Keratinocyte (primary cell): ENCODE measurements at regions not wholly inside any gene's neighbourhood (a gene's known extent, or its start where the extent isn't known, plus 50 kb on each side); places are given as distances from the start of the nearest gene placed in this dataset.
"Not testable (repeated sequence)": the region's sequence is repeated elsewhere in the genome, so short reads cannot be mapped to it uniquely, and the experiment has no call there.

Source experiments
- DNase-seq: peaks from one replicate; pipeline ENCODE4 v3.0.0-alpha.2; 2011; ENCODE audit warnings: low read depth, missing footprints, low spot score
- FAIRE-seq: peaks from 2 replicates; lab custom pipeline; 2011; peaks lifted over from hg19 to GRCh38; lab: Jason Lieb, UNC
- H2AFZ ChIP-seq: 2 replicates; pipeline ENCODE4 v1.6.0; 2012; ENCODE audit warnings: low read length, control low read depth, inconsistent platforms; ENCODE audit not compliant: control insufficient read depth
- H3K27ac ChIP-seq: 2 replicates; pipeline ENCODE4 v1.5.1; 2011; ENCODE audit warnings: low read length; ENCODE audit not compliant: control insufficient read depth, insufficient read depth
- H3K27me3 ChIP-seq: 3 replicates; pipeline ENCODE4 v1.6.0; 2011; ENCODE audit warnings: low read length; ENCODE audit not compliant: control insufficient read depth, insufficient read depth; ENCODE audit errors: extremely low read depth
- H3K36me3 ChIP-seq, 2 experiments: 2 replicates in 1 of 2; 3 replicates in 1 of 2; pipeline ENCODE4 v1.5.1; 2011; ENCODE audit warnings: low read length in 2 of 2, mild to moderate bottlenecking in 1 of 2; ENCODE audit not compliant: control insufficient read depth in 2 of 2, insufficient read depth in 2 of 2; ENCODE audit errors: extremely low read depth in 1 of 2
- H3K4me1 ChIP-seq: 3 replicates; pipeline ENCODE4 v1.5.1; 2011; ENCODE audit warnings: low read length; ENCODE audit not compliant: control insufficient read depth, insufficient read depth; ENCODE audit errors: extremely low read depth
- H3K4me2 ChIP-seq: 3 replicates; pipeline ENCODE4 v1.6.0; 2011; ENCODE audit warnings: low read depth, low read length; ENCODE audit not compliant: control insufficient read depth, insufficient read depth; ENCODE audit errors: extremely low read depth
- H3K4me3 ChIP-seq, 3 experiments: fragments of 200-600 bp in 1 of 3; sonication (generic) in 1 of 3; 2 replicates in 2 of 3; 3 replicates in 1 of 3; pipeline ENCODE4 v1.5.1; 2011 to 2016; ENCODE audit warnings: low read length in 3 of 3, mild to moderate bottlenecking in 3 of 3, control low read depth in 2 of 3, inconsistent platforms in 1 of 3, low read depth in 1 of 3, mixed read lengths in 1 of 3, mixed run types in 1 of 3, moderate library complexity in 1 of 3; ENCODE audit not compliant: control insufficient read depth in 2 of 3, insufficient read depth in 2 of 3; ENCODE audit errors: extremely low read depth in 1 of 3
- H3K79me2 ChIP-seq: 2 replicates; pipeline ENCODE4 v1.6.0; 2012; ENCODE audit warnings: low read length; ENCODE audit not compliant: control insufficient read depth, insufficient read depth
- H3K9ac ChIP-seq: 3 replicates; pipeline ENCODE4 v1.6.0; 2011; ENCODE audit warnings: low read length; ENCODE audit not compliant: control insufficient read depth, insufficient read depth; ENCODE audit errors: extremely low read depth
- H3K9me1 ChIP-seq: 3 replicates; pipeline ENCODE4 v1.6.0; 2011; ENCODE audit warnings: low read length; ENCODE audit not compliant: control insufficient read depth, insufficient read depth; ENCODE audit errors: extremely low read depth
- H3K9me3 ChIP-seq: 2 replicates; pipeline ENCODE4 v1.5.1; 2012; ENCODE audit warnings: low read depth, low read length; ENCODE audit not compliant: control insufficient read depth
- H4K20me1 ChIP-seq: 3 replicates; pipeline ENCODE4 v1.6.0; 2011; ENCODE audit warnings: low read length; ENCODE audit not compliant: control insufficient read depth, insufficient read depth; ENCODE audit errors: extremely low read depth
- dilution Hi-C: fragments of 300-500 bp; cut with MboI; formaldehyde crosslinking; loops from one replicate; pipeline ENCODE4 v1.7.0; 2020; ENCODE audit warnings: low sequenced_read_pairs; ENCODE audit not compliant: extremely low pct_ligation_motif_present

DNA sequence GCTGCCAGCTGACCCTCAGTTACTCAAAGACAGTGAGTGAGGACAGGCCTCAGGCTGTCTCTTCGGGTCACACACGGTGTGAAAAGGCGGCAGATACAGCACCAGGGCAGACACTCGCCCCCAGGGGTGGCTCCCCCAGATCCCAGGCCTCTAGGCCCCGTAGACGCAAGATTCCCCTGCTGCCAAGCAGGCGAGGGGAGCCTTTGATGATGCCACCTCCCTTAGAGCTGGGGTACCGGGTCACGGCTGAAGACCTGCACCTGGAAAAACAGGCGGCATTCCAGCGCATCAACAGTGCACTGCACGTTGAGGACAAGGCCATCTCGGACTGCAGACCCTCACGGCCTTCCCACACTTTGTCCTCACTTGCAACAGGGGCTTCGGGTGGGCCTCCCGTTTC lies 147.5 kb upstream of the C1QTNF3 start:
- H3K79me2 ChIP-seq, H3K9me1 ChIP-seq, H3K4me1 ChIP-seq, H3K9ac ChIP-seq, H3K4me3 ChIP-seq, FAIRE-seq, H2AFZ ChIP-seq, H3K9me3 ChIP-seq, DNase-seq, H3K27ac ChIP-seq, H3K36me3 ChIP-seq, dilution Hi-C loops, H3K4me2 ChIP-seq, H3K27me3 ChIP-seq, H4K20me1 ChIP-seq: not testable (repeated sequence)

DNA sequence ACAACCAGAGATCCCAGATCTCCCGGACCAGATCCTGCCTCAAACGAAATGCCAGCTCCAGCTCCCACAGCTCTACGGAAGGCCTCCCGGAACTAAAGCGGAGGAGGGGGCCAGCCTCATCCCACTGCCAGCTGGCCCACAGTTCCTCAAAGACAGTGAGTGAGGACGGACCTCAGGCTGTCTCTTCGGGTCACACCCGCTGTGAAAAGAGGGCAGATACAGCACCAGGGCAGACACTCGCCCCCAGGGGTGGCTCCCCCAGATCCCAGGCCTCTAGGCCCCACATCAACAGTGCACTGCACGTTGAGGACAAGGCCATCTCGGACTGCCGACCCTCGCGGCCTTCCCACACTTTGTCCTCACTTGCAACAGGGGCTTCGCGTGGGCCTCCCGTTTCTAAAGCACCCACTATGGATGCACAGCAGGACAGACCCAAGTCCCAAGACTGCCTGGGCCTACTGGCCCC lies 148.3 kb upstream of the C1QTNF3 start:
- H3K9ac ChIP-seq, dilution Hi-C loops, H3K27me3 ChIP-seq, H3K4me3 ChIP-seq, H3K9me1 ChIP-seq, H3K4me1 ChIP-seq, H3K27ac ChIP-seq, H4K20me1 ChIP-seq, FAIRE-seq, H3K36me3 ChIP-seq, H3K79me2 ChIP-seq, H3K9me3 ChIP-seq, H3K4me2 ChIP-seq, H2AFZ ChIP-seq, DNase-seq: not testable (repeated sequence)

DNA sequence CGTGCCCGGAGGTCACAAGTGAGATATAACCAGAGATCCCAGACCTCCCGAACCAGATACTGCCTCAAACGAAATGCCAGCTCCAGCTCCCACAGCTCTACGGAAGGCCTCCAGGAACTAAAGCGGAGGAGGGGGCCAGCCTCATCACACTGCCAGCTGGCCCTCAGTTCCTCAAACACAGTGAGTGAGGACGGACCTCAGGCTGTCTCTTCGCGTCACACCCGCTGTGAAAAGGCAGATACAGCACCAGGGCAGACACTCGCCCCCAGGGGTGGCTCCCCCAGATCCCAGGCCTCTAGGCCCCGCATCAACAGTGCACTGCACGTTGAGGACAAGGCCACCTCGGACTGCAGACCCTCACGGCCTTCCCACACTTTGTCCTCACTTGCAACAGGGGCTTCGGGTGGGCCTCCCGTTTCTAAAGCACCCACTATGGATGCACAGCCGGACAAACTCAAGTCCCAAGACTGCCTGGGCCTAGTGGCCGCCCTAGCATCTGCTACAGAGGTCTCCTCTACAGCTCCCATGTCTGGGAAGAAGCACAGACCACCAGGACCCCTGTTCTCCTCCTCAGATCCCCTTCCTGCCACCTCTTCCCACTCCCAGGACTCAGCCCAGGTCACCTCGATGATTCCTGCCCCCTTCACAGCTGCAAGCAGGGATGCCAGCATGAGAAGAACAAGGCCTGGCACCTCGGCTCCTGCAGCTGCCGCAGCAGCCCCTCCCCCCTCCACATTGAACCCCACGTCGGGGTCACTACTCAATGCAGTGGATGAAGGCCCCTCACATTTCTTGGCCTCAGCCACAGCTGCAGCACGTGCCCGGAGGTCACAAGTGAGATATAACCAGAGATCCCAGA lies 149.3 kb upstream of the C1QTNF3 start:
- dilution Hi-C loops, H3K79me2 ChIP-seq, H3K9ac ChIP-seq, H3K4me1 ChIP-seq, H4K20me1 ChIP-seq, H3K27me3 ChIP-seq, DNase-seq, H2AFZ ChIP-seq, H3K9me1 ChIP-seq, FAIRE-seq, H3K4me3 ChIP-seq, H3K4me2 ChIP-seq, H3K9me3 ChIP-seq, H3K27ac ChIP-seq, H3K36me3 ChIP-seq: not testable (repeated sequence)

DNA sequence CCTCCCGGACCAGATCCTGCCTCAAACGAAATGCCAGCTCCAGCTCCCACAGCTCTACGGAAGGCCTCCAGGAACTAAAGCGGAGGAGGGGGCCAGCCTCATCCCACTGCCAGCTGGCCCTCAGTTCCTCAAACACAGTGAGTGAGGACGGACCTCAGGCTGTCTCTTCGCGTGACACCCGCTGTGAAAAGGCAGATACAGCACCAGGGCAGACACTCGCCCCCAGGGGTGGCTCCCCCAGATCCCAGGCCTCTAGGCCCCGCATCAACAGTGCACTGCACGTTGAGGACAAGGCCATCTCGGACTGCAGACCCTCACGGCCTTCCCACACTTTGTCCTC lies 149.9 kb upstream of the C1QTNF3 start:
- H3K79me2 ChIP-seq, H3K27me3 ChIP-seq, FAIRE-seq, dilution Hi-C loops, DNase-seq, H3K36me3 ChIP-seq, H3K4me3 ChIP-seq, H3K4me2 ChIP-seq, H2AFZ ChIP-seq, H3K4me1 ChIP-seq, H3K27ac ChIP-seq, H4K20me1 ChIP-seq, H3K9ac ChIP-seq, H3K9me1 ChIP-seq, H3K9me3 ChIP-seq: not testable (repeated sequence)

DNA sequence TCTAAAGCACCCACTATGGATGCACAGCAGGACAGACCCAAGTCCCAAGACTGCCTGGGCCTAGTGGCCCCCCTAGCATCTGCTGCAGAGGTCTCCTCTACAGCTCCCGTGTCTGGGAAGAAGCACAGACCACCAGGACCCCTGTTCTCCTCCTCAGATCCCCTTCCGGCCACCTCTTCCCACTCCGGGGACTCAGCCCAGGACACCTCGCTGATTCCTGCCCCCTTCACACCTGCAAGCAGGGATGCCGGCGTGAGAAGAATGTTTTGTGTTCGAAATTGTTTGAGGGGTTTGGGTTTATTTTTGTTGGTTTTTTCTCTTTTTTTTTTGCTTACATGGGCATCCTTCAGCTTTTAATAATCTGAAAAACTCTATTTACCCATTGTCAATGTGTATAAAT lies 150.3 kb upstream of the C1QTNF3 start:
- H3K4me3 ChIP-seq, dilution Hi-C loops, H3K4me1 ChIP-seq, H3K9me1 ChIP-seq, H3K9me3 ChIP-seq, H4K20me1 ChIP-seq, H2AFZ ChIP-seq, H3K27me3 ChIP-seq, H3K4me2 ChIP-seq, FAIRE-seq, H3K36me3 ChIP-seq, H3K27ac ChIP-seq, H3K79me2 ChIP-seq, DNase-seq, H3K9ac ChIP-seq: not testable (repeated sequence)
